DMS114 treated with DMSO at 0.1 percent for 48 hours (cell line): ENCODE measurements at regions not wholly inside any gene's neighbourhood (a gene's known extent, or its start where the extent isn't known, plus 50 kb on each side); places are given as distances from the start of the nearest gene placed in this dataset.
"Not testable (repeated sequence)": the region's sequence is repeated elsewhere in the genome, so short reads cannot be mapped to it uniquely, and the experiment has no call there.

Experiments
- DNase-seq: peaks from one replicate; lab custom pipeline; 2025; ENCODE audit not compliant: unreplicated experiment; lab: John Stamatoyannopoulos, UW

GRCh38 chr6:119676961-119677360, 327.4 kb upstream of the MAN1A1 start:
- DNase-seq = no peak

DNA sequence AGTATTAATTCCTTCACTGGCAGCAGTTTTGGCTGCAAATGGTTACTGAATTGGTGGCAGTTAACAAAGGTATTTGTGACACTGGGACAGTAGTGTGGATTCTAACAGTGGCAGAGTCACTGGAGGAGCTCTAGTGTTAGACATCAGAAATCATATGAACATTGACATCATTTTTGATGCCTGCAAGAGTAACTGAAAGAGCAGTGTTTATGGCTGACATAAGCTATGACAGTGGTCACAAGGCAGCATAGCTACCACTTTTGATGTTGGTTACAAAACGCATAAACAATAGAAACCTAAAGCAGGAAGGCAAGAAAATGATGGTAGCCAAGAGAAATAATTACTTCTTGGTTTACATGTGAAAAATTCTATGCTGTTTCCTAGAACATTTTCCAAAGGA, 326.7 kb upstream of the MAN1A1 start:
- DNase-seq = no peak

- no peak for DNase-seq
Measured at GRCh38 chr6:119673741-119674140, 324.2 kb upstream of the MAN1A1 start.

- DNase-seq = no peak
Measured at GRCh38 chr6:119672725-119673124, 323.2 kb upstream of the MAN1A1 start.

DNA sequence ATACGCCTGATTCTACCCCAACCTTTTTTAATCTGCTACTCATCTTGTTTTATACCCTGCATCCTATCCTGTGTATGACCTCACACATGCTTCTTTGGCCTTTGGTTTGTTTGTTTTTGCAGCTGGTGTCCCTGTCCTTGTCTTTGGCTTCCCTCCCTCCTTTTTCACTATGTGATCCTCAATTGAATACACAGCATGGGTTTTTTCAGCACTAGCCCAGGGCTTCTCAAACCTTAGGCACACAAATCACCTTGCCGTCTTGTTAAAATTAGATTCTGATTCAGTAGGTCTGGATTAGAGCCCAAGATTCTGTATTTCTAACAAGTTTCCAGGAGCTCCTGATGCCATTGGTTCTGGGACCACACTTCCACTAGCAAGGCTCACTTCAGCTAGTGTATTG, 321.5 kb upstream of the MAN1A1 start:
- no peak for DNase-seq

- DNase-seq = no peak
Measured at GRCh38 chr6:119669221-119669620, 319.7 kb upstream of the MAN1A1 start.

DNA sequence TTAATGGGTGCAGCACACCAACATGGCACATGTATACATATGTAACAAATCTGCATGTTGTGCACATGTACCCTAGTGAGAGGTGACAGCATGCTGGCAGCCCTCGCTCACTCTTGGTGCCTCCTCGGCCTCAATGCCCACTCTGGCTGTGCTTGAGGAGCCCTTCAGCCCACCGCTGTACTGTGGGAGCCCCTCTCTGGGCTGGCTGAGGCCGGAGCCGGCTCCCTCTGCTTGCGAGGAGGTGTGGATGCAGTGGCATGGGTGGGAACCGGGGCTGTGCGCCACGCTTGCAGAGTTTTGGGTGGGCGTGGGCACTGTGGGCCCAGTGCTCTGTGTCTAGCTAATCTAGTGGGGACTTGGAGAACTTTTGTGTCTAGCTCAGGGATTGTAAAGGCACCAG, 315.9 kb upstream of the MAN1A1 start:
- DNase-seq = not testable (repeated sequence)

GRCh38 chr6:119661628-119662027, 312.1 kb upstream of the MAN1A1 start:
- DNase-seq = no peak

DNA sequence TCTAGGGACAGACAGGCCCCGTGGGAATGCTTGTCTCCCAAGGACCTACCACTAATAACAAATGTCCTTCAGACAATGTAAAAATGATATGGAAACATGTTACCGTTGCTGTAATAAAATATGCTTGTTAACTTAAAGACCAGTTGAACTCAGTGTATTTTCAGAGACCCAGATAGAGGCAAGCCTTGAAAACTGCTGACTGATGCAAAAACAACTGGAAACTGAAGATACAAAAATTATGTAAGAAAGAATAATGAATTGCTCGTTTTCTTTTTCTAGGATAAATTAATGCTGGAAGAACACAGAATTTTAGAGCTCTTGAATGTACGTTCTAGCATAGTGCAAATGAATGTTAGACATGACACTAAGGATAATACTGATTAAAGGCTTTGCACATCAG, 311.5 kb upstream of the MAN1A1 start:
- DNase-seq = no peak

DNA sequence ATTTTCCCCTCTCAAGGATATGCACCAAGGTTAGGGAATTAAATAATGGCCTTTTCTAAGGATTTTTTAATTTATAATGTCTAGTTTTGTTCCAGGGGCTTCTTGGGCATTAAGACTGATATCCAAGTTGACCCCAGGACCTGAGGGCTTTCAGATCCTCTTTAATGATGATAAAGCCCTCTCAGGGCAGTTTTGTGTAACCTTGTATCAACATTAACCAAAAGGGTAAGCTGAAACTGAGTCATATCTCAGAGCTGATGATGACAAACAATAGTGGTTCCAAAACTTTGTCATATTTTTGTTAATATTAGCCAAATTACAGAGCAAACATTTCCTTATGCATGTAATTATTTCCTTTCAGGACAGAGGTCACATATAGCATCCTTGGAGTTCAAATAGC, 309.4 kb upstream of the MAN1A1 start:
- no peak for DNase-seq

DNA sequence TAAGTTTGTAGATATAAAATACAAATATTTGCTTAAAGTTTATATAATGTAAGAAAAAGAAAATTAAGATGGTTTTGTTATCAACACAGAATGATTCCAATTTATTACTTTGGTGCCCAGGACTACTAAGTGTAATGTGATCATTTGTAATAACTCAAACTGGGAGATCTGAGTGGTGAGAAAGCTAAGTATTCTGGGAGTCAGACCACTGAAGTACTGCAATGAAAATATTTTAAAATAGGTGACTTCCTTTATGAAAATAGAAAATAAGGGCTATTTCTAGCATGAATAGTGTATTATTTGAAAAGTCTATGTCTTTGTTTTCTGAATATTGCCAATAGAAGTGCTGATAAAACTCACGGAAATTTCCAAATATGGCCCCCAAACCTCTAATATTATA, 305.6 kb upstream of the MAN1A1 start:
- DNase-seq = no peak

GRCh38 chr6:119653329-119653728, 303.8 kb upstream of the MAN1A1 start:
- no peak for DNase-seq

DNA sequence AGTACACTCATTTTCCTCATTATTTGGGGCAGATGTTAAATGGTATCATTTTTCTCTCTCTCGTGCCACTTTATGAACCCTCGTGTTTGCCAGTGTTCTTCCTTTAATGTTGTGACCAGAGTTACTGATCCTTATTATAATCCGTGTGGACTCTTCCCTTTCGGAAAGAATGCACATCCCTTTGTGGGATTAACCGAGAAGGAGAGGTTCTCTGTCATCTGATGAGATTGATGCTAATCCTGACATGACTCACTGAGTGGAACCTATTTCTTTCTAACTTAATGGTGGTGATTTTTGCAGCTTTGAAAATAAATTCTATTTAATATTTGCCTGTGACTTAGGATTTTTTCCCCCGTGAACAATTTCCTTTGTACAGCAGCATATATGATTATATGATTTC, 300.0 kb upstream of the MAN1A1 start:
- no peak for DNase-seq

DNA sequence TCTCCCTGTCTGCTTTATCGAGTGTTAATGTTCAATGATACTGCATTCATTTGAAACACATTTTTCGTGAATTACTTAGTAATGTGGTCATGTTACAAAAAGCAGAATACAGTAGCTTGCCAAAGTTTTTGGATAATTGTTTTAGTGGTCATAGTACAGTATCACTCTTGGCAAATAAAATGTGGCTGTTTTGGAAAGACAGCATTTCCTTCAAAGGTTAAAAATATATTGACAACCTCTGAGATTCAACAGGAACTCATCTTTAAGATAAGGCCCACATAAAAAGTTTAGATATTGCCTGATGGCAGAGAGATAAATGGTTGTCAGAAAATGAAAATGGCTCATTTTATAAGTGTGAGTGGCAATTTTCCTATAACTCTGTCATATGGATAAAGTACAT, 297.7 kb upstream of the MAN1A1 start:
- DNase-seq = no peak

- DNase-seq = no peak
Measured at GRCh38 chr6:119643876-119644275, 294.3 kb upstream of the MAN1A1 start.

- no peak for DNase-seq
Measured at GRCh38 chr6:119637768-119638167, 288.2 kb upstream of the MAN1A1 start.

- DNase-seq = no peak
Measured at GRCh38 chr6:119636060-119636459, 286.5 kb upstream of the MAN1A1 start.

DNA sequence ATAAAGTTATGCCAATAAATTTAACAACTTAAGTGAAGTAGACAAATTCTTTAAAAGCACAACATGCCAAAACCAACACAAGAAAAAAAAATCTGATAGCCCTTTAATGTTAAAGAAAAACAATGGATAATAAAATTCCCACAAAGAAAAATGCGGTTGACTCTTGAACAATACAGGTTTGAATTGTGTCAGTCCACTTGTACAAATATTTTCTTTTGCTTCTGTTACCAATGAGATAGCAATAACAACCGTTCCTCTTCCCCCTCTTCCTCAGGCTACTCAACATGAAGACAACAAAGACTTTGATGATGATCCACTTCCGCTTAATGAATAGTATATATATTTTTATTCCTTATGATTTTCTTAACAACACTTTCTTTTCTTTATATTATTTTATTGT, 283.9 kb upstream of the MAN1A1 start:
- no peak for DNase-seq

GRCh38 chr6:119630561-119631192, 281.1 kb upstream of the MAN1A1 start:
- DNase-seq = no peak

DNA sequence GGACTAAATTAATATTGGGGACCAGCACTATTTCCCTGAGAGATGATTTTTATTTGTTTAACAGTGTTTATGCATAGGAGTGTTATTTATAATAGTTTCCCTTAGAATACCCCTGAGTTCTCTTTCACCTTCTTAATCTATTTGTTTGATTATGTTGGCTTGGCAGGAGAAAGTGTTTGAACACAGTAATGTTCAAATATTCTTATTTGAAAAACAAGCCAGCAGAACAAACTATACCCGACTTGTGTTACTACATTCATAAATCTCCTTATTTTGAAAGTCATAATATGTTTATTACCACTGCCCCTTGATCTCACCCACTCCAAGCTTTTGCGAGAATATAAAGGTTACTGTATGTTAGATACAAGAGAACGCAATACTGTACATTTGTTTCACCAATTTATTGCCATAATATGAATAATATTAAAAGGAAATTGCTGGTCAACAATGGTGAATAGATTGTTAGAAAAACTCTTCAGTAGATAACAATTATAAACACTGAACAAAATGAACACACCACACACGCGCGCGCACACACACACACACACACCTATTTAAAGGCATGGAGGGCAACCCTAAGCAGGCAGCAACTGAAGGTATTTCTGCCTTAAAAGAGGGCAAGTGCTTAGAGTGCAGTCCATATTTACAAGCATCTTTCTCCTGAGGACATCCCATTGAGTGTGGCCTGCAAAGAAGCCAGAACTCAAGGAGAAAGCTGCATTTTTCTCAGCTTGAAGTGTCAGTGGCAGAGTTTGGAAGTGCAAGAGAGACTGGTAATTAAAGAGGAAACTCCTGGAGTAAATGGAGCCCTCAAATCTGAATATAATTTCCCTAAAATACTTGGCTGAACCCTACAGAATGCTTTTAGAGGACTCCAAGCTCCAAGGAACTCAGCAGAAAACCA, 279.4 kb upstream of the MAN1A1 start:
- DNase-seq = no peak

GRCh38 chr6:119627908-119628669, 278.5 kb upstream of the MAN1A1 start:
- DNase-seq = no peak
